ENCODE measurements at regions not wholly inside any gene's neighbourhood (a gene's known extent, or its start where the extent isn't known, plus 50 kb on each side); places are given as distances from the start of the nearest gene placed in this dataset.

GRCh38 chr16:82322177-82322576 is 152.2 kb upstream of the MPHOSPH6 start:
- CTCF ChIA-PET: no interaction called here
- POLR2A ChIA-PET: no interaction called here
- Mint-ChIP-seq H3K27me3 (no peaks in the 10 kb centered on the region), H3K36me3 (ENCODE audit: low read depth) (no peaks in the 10 kb centered on the region), H3K4me1 (no peaks in the 10 kb centered on the region), H3K27ac (no peak overlapping the region), H3K4me3 (no peak overlapping the region), H3K9me3 (peaks cover 12% of the 10 kb centered on the region)
- DNase-seq: no peak
- ATAC-seq (ENCODE audit: low read depth): no peak
- intact Hi-C loops (cut with micrococcal nuclease): no loop called here
- TF ChIP-seq CTCF (IDR thresholded peaks at IDR 0.05): no peak

- no peak overlapping the region for H3K27ac Mint-ChIP-seq
- H3K4me3 Mint-ChIP-seq: no peak overlapping the region
- no peaks in the 10 kb centered on the region for H3K4me1 Mint-ChIP-seq
- TF ChIP-seq CTCF (IDR thresholded peaks at IDR 0.05): no peak
- H3K9me3 Mint-ChIP-seq: peaks cover 9% of the 10 kb centered on the region
- no peaks in the 10 kb centered on the region for H3K27me3 Mint-ChIP-seq
- H3K36me3 Mint-ChIP-seq (ENCODE audit: low read depth): no peaks in the 10 kb centered on the region
- POLR2A ChIA-PET: no interaction called here
- ATAC-seq (ENCODE audit: low read depth) (no peak), DNase-seq (no peak)
- intact Hi-C loops (cut with micrococcal nuclease): no loop called here
- CTCF ChIA-PET: no interaction called here
Observed at GRCh38 chr16:82319038-82319437, 149.0 kb upstream of the MPHOSPH6 start.

- Mint-ChIP-seq H3K27ac (no peak overlapping the region), H3K4me1 (no peaks in the 10 kb centered on the region), H3K4me3 (no peak overlapping the region), H3K36me3 (ENCODE audit: low read depth) (no peaks in the 10 kb centered on the region), H3K9me3 (peaks cover 6% of the 10 kb centered on the region), H3K27me3 (no peaks in the 10 kb centered on the region)
- CTCF ChIA-PET: no interaction called here
- intact Hi-C loops (cut with micrococcal nuclease): no loop called here
- DNase-seq (no peak), ATAC-seq (ENCODE audit: low read depth) (no peak)
- TF ChIP-seq CTCF (IDR thresholded peaks at IDR 0.05): no peak
- POLR2A ChIA-PET: no interaction called here
Observed at GRCh38 chr16:82317411-82318167, 147.6 kb upstream of the MPHOSPH6 start.

DNA sequence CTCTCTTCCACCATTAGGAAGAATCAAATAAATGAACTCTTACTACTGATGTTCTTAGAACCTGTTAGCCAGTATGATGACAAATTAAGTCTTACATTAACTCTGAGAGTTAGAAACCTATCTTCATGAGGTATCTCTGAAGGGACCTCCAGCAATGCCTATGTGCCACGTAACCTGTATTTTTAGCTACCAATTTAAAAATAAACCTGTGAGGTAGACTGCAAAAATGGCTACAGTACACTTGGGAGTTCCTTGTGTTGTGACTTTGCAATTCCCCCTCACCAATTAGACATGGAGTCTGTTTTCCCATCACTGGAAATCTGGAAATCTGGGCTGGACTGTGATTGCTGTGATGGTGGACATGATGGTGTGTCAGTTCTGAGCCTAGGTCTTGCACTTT is 143.7 kb upstream of the MPHOSPH6 start:
- intact Hi-C loops (cut with micrococcal nuclease): no loop called here
- ChIA-PET POLR2A (no interaction called here), CTCF (no interaction called here)
- no peaks in the 10 kb centered on the region for H3K9me3 Mint-ChIP-seq
- H3K4me1 Mint-ChIP-seq: no peaks in the 10 kb centered on the region
- H3K27me3 Mint-ChIP-seq: peaks cover 7% of the 10 kb centered on the region
- no peaks in the 10 kb centered on the region for H3K36me3 Mint-ChIP-seq (ENCODE audit: low read depth)
- ATAC-seq (ENCODE audit: low read depth): no peak
- TF ChIP-seq CTCF (IDR thresholded peaks at IDR 0.05): no peak
- H3K27ac Mint-ChIP-seq: no peak overlapping the region
- DNase-seq: no peak
- H3K4me3 Mint-ChIP-seq: no peak overlapping the region

GRCh38 chr16:82311528-82311927 is 141.5 kb upstream of the MPHOSPH6 start:
- Mint-ChIP-seq H3K27ac (no peak overlapping the region), H3K4me1 (no peaks in the 10 kb centered on the region), H3K36me3 (ENCODE audit: low read depth) (no peaks in the 10 kb centered on the region), H3K4me3 (no peak overlapping the region), H3K9me3 (no peaks in the 10 kb centered on the region), H3K27me3 (peaks cover 7% of the 10 kb centered on the region)
- POLR2A ChIA-PET: no interaction called here
- no peak for TF ChIP-seq CTCF (IDR thresholded peaks at IDR 0.05)
- CTCF ChIA-PET: no interaction called here
- DNase-seq: no peak
- ATAC-seq (ENCODE audit: low read depth): no peak
- intact Hi-C loops (cut with micrococcal nuclease): no loop called here
